Fibroblast of pulmonary artery (primary cell): ENCODE measurements at regions not wholly inside any gene's neighbourhood (a gene's known extent, or its start where the extent isn't known, plus 50 kb on each side); places are given as distances from the start of the nearest gene placed in this dataset.

Experiments used
- DNase-seq: peaks from one replicate; pipeline ENCODE4 v3.0.0-alpha.2; 2010; ENCODE audit warnings: low read depth
- H3K4me3 ChIP-seq: replicated peaks from 2 replicates; pipeline ENCODE4 v1.5.1; 2011; ENCODE audit warnings: low read depth, mild to moderate bottlenecking, control low read depth, low read length, moderate library complexity
- CTCF ChIP-seq: IDR thresholded peaks from 2 replicates; pipeline ENCODE4 v1.5.1; 2011; ENCODE audit warnings: mild to moderate bottlenecking, control low read depth, low read length, inconsistent platforms; ENCODE audit errors: missing control alignments

GRCh38 chr5:162240734-162241133 lies 173.2 kb downstream of the GABRG2 start:
- no peak for TF ChIP-seq CTCF
- DNase-seq, result no peak
- no peak overlapping the region for H3K4me3 ChIP-seq

GRCh38 chr5:162242416-162242815 lies 174.8 kb downstream of the GABRG2 start:
- no peak for TF ChIP-seq CTCF
- H3K4me3 ChIP-seq, result no peak overlapping the region
- no peak for DNase-seq

GRCh38 chr5:162243651-162244050 lies 176.1 kb downstream of the GABRG2 start:
- H3K4me3 ChIP-seq, result no peak overlapping the region
- no peak for TF ChIP-seq CTCF
- no peak for DNase-seq

GRCh38 chr5:162248107-162248713 lies 180.6 kb downstream of the GABRG2 start:
- no peak for DNase-seq

GRCh38 chr5:162256711-162257110 lies 189.1 kb downstream of the GABRG2 start:
- TF ChIP-seq CTCF, result no peak
- H3K4me3 ChIP-seq, result no peak overlapping the region
- no peak for DNase-seq

More at GRCh38 chr5:162248107-162248713, 180.6 kb downstream of the GABRG2 start:
- peak; percentile 8 for TF ChIP-seq CTCF
- H3K4me3 ChIP-seq, result no peak overlapping the region

GRCh38 chr5:162268694-162269481 lies 201.3 kb downstream of the GABRG2 start:
- no peak for TF ChIP-seq CTCF
- DNase-seq, result no peak
- no peak overlapping the region for H3K4me3 ChIP-seq
